ENCODE measurements at regions not wholly inside any gene's neighbourhood (a gene's known extent, or its start where the extent isn't known, plus 50 kb on each side); places are given as distances from the start of the nearest gene placed in this dataset.

DNA sequence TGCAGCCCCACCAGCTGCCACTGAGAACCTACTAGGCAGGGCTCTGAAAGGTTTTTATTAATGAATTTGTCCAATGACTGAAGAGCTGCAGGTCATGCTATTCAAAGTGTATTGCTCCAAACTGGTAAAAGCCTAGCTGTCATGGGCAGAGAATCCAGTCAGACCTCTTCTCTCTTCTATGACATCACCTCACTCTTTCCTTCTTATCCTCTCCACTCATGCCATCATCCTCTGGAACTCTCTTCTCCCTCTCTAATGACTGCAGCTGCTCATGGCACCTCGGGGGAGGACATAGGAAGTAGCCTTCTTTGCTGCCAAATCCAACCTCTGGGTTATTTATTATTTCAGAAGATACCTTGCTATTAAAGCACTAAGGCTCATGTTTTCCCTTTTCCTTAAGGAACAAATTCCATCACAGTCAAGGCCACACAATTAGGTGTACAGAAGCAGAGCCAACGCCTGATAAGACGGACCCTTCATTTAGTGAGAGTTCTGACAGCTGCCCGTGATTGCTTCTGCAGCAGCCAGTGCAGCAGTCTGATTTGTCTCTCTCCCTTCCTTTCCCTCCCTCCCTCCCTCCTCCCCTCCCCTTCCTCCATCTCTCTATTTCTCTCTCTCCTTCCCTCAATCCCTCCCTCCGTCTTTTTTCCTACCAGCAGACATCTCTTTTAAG is 87.0 kb upstream of the ONECUT1 start:
- DNase-seq (ENCODE audit: low spot score): no peak

DNA sequence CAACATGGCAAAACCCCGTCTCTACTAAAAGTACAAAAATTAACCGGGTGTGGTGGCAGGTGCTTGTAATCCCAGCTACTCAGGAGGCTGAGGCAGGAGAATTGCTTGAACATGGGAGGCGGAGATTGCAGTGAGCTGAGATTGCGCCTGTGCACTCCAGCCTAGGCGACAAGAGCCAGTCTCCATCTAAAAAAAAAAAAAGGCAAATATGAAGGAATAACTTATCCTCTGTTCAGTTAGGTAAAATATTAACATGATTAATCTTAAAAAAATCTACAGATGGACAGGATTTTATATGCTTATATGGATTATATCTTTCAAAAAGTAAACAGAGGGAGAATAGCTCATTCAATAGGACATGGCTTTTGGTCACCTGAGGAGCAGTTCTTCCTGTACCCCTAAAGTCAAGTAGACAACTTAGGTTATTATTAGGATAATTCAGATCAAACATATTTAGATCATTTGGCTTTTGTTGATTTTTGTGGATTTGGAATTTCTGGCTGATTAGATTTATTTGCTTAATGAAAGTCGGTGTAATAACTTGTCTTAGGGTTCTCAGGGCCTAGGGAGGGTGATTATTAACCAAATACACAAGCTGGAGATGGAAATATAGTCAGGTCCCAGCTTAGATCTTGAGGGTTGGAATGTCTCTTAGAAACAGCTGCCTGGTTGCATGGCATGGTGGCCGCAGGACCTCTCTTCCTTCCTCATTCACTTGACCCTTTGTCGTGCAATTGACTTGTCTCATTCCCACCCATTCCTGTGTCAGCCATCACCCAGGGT is 82.1 kb upstream of the ONECUT1 start:
- no peak for DNase-seq (ENCODE audit: low spot score)

DNA sequence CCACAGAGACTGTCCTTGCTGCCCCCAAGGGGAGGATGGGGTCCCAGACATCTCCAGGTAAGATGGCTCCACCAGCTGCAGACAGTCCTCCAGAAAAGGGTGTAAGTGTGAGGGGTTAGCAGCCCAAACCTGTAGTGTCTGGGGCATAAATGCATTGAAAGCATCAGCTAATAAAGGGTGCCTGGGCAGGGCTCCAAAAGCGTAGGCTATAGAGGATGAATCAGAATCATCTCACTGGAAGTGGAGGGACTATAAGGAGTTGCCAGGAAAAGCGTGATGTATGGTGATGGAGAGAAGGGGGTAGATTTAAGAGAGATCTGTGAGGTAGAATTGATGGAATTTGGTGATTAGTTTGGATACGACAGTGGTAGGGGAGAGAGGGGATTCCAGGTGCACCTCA is 79.9 kb upstream of the ONECUT1 start:
- DNase-seq (ENCODE audit: low spot score): no peak

DNA sequence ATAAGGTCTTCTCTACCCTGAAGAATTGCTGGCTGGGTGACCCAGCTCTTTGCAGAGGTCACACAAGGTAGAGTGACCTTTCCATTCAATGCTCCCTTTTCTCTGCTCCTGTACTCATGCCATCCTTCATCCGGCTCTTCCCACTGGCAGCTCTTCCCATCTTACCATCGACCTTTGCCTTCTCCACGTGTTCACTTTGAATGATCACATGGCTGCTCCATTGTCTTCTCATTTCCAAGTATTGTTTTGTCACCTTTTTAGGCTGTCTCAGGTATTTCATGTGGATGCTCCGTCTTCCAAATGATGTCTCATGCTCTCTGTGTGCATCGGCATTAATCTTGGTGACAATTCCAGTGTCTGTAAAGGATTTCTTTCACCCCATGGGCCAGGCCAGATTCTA is 76.6 kb upstream of the ONECUT1 start:
- no peak for DNase-seq (ENCODE audit: low spot score)

DNA sequence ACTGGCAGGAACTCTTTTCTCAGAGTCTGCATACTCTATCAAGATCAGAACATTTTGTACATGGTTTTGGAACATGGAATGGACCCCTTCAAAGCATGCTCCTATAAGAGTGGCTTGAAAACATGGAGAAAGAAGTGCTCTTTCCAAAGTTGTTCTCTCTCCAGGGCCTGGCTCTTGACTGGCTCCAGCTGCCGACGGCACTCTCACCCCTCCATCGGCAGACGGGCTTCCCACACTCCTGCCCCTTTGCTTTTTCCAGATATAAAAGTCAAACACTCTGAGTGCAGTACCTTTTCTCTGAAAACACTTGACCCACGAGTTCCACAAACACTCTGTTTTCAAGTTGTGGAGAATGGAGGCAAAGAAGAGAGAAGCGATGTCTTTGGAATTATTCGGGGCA is 72.5 kb upstream of the ONECUT1 start:
- DNase-seq (ENCODE audit: low spot score): no peak

DNA sequence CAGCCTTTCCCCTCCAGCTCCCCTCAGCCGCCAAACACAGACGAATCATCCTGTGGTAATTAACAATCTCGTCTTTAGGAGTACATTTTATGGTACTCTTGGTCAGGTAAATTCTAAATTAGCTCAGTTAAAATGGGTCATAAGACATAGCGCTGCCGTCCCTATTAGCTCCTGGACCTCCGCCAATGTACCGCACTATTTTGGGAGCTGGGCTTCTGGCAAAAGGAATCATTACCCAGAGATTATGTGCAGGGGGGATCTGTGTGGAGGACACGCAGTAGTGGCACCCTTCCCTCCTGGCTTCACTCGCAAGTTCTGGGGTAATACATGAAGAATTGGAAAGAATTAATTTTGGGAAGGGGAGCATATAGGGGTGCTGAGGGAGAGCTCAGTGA is 68.6 kb upstream of the ONECUT1 start:
- DNase-seq (ENCODE audit: low spot score): no peak

DNA sequence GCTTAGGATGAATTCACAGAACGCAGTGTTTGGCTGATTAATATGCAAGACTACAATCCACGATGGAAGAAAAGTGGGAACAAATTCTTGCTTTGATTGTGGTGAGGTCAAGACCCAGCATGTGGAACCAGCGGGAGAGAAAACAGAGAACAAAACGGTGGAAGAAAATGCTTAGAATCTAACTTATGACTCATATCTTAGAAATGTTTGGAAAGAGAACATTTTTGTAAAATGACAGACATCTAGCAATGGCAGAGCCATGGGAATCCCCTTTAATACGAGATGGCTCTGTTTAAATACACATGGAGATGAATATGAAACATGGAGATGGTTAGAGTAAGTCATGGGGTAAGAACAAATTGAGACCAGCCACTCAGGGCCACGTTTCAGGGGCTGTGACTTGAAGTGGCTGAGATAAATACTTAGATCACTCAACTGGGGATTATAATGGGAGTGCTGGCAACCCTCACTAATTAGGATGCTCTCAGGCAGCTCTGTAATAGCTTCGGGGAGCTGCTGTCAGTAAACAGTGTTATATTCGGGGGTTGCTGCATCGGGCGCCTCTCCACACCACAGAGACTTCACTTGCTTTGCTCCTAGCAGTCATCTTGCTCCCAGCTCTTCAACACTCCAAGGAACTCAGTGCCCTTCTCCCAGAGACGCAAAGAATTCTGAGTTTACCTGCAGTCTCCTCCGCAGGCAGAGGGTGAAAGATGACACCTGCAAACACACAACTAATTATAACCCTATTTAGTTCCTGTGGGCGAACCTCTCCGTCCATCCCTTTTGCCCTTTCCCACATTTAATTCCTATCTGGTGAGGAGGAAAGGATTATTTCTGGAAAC is 68.0 kb upstream of the ONECUT1 start:
- DNase-seq (ENCODE audit: low spot score): no peak

DNA sequence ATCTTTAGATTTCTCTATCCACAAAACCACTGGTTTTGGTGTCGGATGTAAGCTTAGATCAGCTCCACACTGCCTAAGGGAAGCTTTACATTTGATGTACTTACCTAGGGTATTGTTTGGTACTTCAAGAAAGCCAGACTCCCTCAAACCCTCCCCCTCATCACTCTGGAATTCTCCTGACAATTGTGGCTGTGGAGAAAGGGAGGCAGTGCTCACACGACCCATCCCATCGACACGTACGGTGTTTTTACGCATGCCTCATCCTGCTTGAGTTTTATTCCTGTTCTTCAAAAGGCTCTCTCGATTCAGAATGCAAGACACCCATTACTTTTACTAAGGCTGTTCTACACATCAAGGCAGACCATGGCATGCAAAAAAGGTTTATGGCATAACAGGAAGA is 67.3 kb upstream of the ONECUT1 start:
- DNase-seq (ENCODE audit: low spot score): no peak

DNA sequence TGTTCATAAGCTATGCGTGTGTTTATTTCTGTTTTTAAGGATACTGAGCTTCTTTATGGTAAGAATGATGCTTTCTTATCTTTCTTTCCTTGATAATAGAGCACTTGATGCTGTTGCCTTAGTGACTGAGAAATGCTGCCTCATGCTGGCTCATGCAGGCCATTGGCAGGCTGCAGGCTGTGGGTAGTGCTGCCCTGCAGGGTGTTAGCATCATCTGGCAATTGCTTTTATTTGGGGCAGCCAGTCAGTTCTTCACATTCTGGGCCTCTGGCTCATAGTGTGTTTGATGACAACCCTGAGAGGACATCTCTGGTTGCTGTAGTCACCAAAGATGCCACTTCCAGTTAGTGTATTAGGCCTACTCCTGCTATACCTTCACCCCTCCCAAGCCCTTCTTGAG is 66.2 kb upstream of the ONECUT1 start:
- DNase-seq (ENCODE audit: low spot score): no peak

DNA sequence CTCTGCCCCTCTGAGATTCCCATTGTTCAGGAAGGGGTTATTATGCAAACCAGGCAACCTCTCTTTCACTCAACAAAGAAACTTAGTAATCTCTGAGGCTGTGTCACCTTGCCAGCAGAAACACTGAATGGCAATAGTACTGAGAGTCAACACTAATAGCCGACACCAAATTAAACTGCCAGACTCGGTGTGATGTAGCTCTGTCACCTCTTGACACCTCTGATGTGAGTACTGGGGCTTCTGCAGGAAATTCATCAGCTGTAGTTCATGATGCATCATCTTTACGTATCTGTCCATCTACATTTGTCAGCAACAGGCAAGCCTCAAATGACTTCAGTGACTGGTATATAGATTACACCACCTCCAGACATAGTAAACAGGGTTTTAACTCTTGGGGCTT is 65.0 kb upstream of the ONECUT1 start:
- no peak for DNase-seq (ENCODE audit: low spot score)

DNA sequence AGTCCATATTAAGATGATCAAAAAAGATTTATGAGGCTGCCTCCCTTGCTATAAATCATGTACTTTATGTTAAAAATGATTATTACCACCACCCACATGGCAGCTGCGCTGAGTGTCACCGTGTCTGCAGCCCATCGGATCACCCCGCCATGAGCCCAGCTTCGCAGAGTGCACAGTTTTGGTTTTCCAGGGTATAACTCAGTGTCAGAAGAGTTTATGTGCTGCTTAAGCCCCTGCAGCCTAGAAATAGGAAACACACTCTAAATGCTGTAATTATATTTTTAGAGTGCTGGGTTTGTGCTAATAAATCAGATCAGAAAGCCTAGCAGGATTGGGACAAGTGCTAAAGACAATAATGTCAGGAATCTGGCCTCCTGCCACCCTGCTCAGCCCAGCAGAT is 54.7 kb upstream of the ONECUT1 start:
- DNase-seq (ENCODE audit: low spot score): no peak
